NCI-H1092 treated with DMSO at 0.1 percent for 48 hours (cell line): ENCODE measurements at regions not wholly inside any gene's neighbourhood (a gene's known extent, or its start where the extent isn't known, plus 50 kb on each side); places are given as distances from the start of the nearest gene placed in this dataset.

Experiments
- DNase-seq: peaks from one replicate; lab custom pipeline; 2025; lab: John Stamatoyannopoulos, UW

- no peak for DNase-seq
These were observed 239.7 kb upstream of the KLF3 start for GRCh38 chr4:38424151-38424871.

GRCh38 chr4:38426532-38426931 lies 237.5 kb upstream of the KLF3 start:
- no peak for DNase-seq

GRCh38 chr4:38430841-38431240 lies 233.2 kb upstream of the KLF3 start:
- DNase-seq = no peak

- DNase-seq = no peak
These were observed 221.8 kb upstream of the KLF3 start for GRCh38 chr4:38442073-38442788.

GRCh38 chr4:38449506-38450174 lies 214.4 kb upstream of the KLF3 start:
- no peak for DNase-seq

GRCh38 chr4:38452009-38452408 lies 212.0 kb upstream of the KLF3 start:
- no peak for DNase-seq

- DNase-seq = no peak
These were observed 211.5 kb upstream of the KLF3 start for GRCh38 chr4:38452542-38452941.

GRCh38 chr4:38453253-38453881 lies 210.6 kb upstream of the KLF3 start:
- no peak for DNase-seq

- no peak for DNase-seq
These were observed 209.7 kb upstream of the KLF3 start for GRCh38 chr4:38454284-38454683.

- no peak for DNase-seq
These were observed 208.7 kb upstream of the KLF3 start for GRCh38 chr4:38455092-38455862.

- no peak for DNase-seq
These were observed 207.9 kb upstream of the KLF3 start for GRCh38 chr4:38456096-38456495.

GRCh38 chr4:38461342-38461741 lies 202.7 kb upstream of the KLF3 start:
- DNase-seq = no peak

- no peak for DNase-seq
These were observed 201.5 kb upstream of the KLF3 start for GRCh38 chr4:38462367-38463055.

- no peak for DNase-seq
These were observed 200.6 kb upstream of the KLF3 start for GRCh38 chr4:38463268-38463958.

- DNase-seq = no peak
These were observed 199.7 kb upstream of the KLF3 start for GRCh38 chr4:38464328-38464727.

- DNase-seq = no peak
These were observed 197.6 kb upstream of the KLF3 start for GRCh38 chr4:38466401-38466800.

GRCh38 chr4:38467296-38467695 lies 196.7 kb upstream of the KLF3 start:
- DNase-seq = no peak

- DNase-seq = no peak
These were observed 195.6 kb upstream of the KLF3 start for GRCh38 chr4:38468339-38468866.

- DNase-seq = no peak
These were observed 194.6 kb upstream of the KLF3 start for GRCh38 chr4:38469410-38469809.

- no peak for DNase-seq
These were observed 193.2 kb upstream of the KLF3 start for GRCh38 chr4:38470735-38471262.
